Activated CD4-positive, CD25-positive, alpha-beta regulatory T cell (primary cell): ENCODE measurements at regions not wholly inside any gene's neighbourhood (a gene's known extent, or its start where the extent isn't known, plus 50 kb on each side); places are given as distances from the start of the nearest gene placed in this dataset.
"Not testable (repeated sequence)": the region's sequence is repeated elsewhere in the genome, so short reads cannot be mapped to it uniquely, and the experiment has no call there.

Experiments used
- DNase-seq, 4 experiments: peaks; one replicate each; lab custom pipeline; 2025; lab: John Stamatoyannopoulos, UW

GRCh38 chr6:3921663-3922062, 72.5 kb downstream of the FAM50B start:
- no peak for DNase-seq

- not testable (repeated sequence) for DNase-seq
Measured at GRCh38 chr6:3922619-3923018, 73.4 kb downstream of the FAM50B start.

GRCh38 chr6:3925223-3926149, 76.3 kb downstream of the FAM50B start:
- DNase-seq = not testable (repeated sequence)

- no peak for DNase-seq
Measured at GRCh38 chr6:3926150-3926482, 76.9 kb downstream of the FAM50B start.

GRCh38 chr6:3928111-3928510, 78.9 kb downstream of the FAM50B start:
- DNase-seq = no peak

- DNase-seq = no peak
Measured at GRCh38 chr6:3929281-3929798, 80.2 kb downstream of the FAM50B start.

GRCh38 chr6:3937438-3937837, 88.3 kb downstream of the FAM50B start:
- no peak for DNase-seq

GRCh38 chr6:3938715-3939367, 89.7 kb downstream of the FAM50B start:
- no peak for DNase-seq

GRCh38 chr6:3939368-3939958, 90.3 kb downstream of the FAM50B start:
- DNase-seq = no peak

GRCh38 chr6:3939964-3940363, 90.8 kb downstream of the FAM50B start:
- no peak for DNase-seq

- no peak for DNase-seq
Measured at GRCh38 chr6:3940703-3941102, 91.5 kb downstream of the FAM50B start.

GRCh38 chr6:3943331-3943765, 94.2 kb downstream of the FAM50B start:
- DNase-seq = no peak

GRCh38 chr6:3944246-3944645, 95.1 kb downstream of the FAM50B start:
- DNase-seq = no peak

- no peak for DNase-seq
Measured at GRCh38 chr6:3946778-3947177, 97.6 kb downstream of the FAM50B start.

- no peak for DNase-seq
Measured at GRCh38 chr6:3948866-3949265, 99.7 kb downstream of the FAM50B start.

GRCh38 chr6:3949521-3949920, 100.3 kb downstream of the FAM50B start:
- no peak for DNase-seq

- no peak for DNase-seq
Measured at GRCh38 chr6:3956054-3956453, 106.9 kb downstream of the FAM50B start.

- DNase-seq = no peak
Measured at GRCh38 chr6:3957321-3957720, 108.1 kb downstream of the FAM50B start.

- DNase-seq = no peak
Measured at GRCh38 chr6:3958255-3958654, 109.1 kb downstream of the FAM50B start.

- DNase-seq = no peak
Measured at GRCh38 chr6:3959385-3959784, 110.2 kb downstream of the FAM50B start.

- no peak for DNase-seq
Measured at GRCh38 chr6:3960754-3961361, 111.7 kb downstream of the FAM50B start.

- no peak for DNase-seq
Measured at GRCh38 chr6:3961581-3962215, 112.5 kb downstream of the FAM50B start.
